LNCaP clone FGC (cell line): ENCODE measurements at regions not wholly inside any gene's neighbourhood (a gene's known extent, or its start where the extent isn't known, plus 50 kb on each side); places are given as distances from the start of the nearest gene placed in this dataset.
"Not testable (repeated sequence)": the region's sequence is repeated elsewhere in the genome, so short reads cannot be mapped to it uniquely, and the experiment has no call there.

ENCODE experiments used
- DNase-seq: peaks from one replicate; pipeline ENCODE4 v3.0.0-alpha.2; 2011; ENCODE audit warnings: low read depth
- H3K4me3 ChIP-seq: 2 replicates; pipeline ENCODE4 v1.5.1; 2011; ENCODE audit warnings: mild to moderate bottlenecking, low read depth, low read length, control low read depth
- CTCF ChIP-seq: IDR thresholded peaks from 2 replicates; pipeline ENCODE4 v1.5.1; 2012; ENCODE audit warnings: mild to moderate bottlenecking; ENCODE audit not compliant: control insufficient read depth, insufficient read depth; ENCODE audit errors: extremely low read depth

GRCh38 chr13:54232700-54233099 lies 1204.1 kb downstream of the OLFM4 start:
- no peak for DNase-seq
- no peak for TF ChIP-seq CTCF

GRCh38 chr13:54234607-54235006 lies 1206.0 kb downstream of the OLFM4 start:
- no peak overlapping the region for H3K4me3 ChIP-seq
- DNase-seq = no peak
- no peak for TF ChIP-seq CTCF

More at GRCh38 chr13:54232700-54233099, 1204.1 kb downstream of the OLFM4 start:
- H3K4me3 ChIP-seq = no peak overlapping the region

- no peak for DNase-seq
- H3K4me3 ChIP-seq = no peak overlapping the region
- no peak for TF ChIP-seq CTCF
Measured at GRCh38 chr13:54241719-54242118, 1213.1 kb downstream of the OLFM4 start.

GRCh38 chr13:54248306-54248705 lies 1219.7 kb downstream of the OLFM4 start:
- no peak for DNase-seq
- H3K4me3 ChIP-seq = no peak overlapping the region
- no peak for TF ChIP-seq CTCF

- no peak for TF ChIP-seq CTCF
- no peak for DNase-seq
- no peak overlapping the region for H3K4me3 ChIP-seq
Measured at GRCh38 chr13:54261856-54262255, 1233.2 kb downstream of the OLFM4 start.

- no peak for TF ChIP-seq CTCF
- H3K4me3 ChIP-seq = no peak overlapping the region
- DNase-seq = no peak
Measured at GRCh38 chr13:54263868-54264267, 1235.3 kb downstream of the OLFM4 start.

- not testable (repeated sequence) for H3K4me3 ChIP-seq
Measured at GRCh38 chr13:54267253-54267668, 1238.6 kb downstream of the OLFM4 start.

GRCh38 chr13:54268013-54268695 lies 1239.5 kb downstream of the OLFM4 start:
- not testable (repeated sequence) for DNase-seq, H3K4me3 ChIP-seq

More at GRCh38 chr13:54267253-54267668, 1238.6 kb downstream of the OLFM4 start:
- DNase-seq = not testable (repeated sequence)
